BE2C (cell line): ENCODE measurements at regions not wholly inside any gene's neighbourhood (a gene's known extent, or its start where the extent isn't known, plus 50 kb on each side); places are given as distances from the start of the nearest gene placed in this dataset.

Experiments
- DNase-seq: peaks from one replicate; pipeline ENCODE4 v3.0.0-alpha.2; 2020
- H3K27me3 ChIP-seq: fragments of 250-450 bp; sonication (Bioruptor Pico); 2 replicates; pipeline ENCODE4 v1.5.1; 2020; ENCODE audit warnings: mild to moderate bottlenecking
- H3K36me3 ChIP-seq: fragments of 250-450 bp; sonication (Bioruptor Pico); 2 replicates; pipeline ENCODE4 v1.5.1; 2020; ENCODE audit warnings: mild to moderate bottlenecking
- H3K4me1 ChIP-seq: fragments of 250-450 bp; sonication (Bioruptor Pico); 2 replicates; pipeline ENCODE4 v1.5.1; 2020
- H3K4me3 ChIP-seq: 2 replicates; pipeline ENCODE4 v1.5.1; 2011; ENCODE audit warnings: low read depth, low read length
- H3K9me3 ChIP-seq: fragments of 250-450 bp; sonication (Bioruptor Pico); 2 replicates; pipeline ENCODE4 v1.5.1; 2020
- TF ChIP-seq, protein P1 (sequence below): IDR thresholded peaks from 2 replicates; pipeline ENCODE4 v1.5.1; 2012; ENCODE audit warnings: mild to moderate bottlenecking, low read depth, low read length

DNA sequence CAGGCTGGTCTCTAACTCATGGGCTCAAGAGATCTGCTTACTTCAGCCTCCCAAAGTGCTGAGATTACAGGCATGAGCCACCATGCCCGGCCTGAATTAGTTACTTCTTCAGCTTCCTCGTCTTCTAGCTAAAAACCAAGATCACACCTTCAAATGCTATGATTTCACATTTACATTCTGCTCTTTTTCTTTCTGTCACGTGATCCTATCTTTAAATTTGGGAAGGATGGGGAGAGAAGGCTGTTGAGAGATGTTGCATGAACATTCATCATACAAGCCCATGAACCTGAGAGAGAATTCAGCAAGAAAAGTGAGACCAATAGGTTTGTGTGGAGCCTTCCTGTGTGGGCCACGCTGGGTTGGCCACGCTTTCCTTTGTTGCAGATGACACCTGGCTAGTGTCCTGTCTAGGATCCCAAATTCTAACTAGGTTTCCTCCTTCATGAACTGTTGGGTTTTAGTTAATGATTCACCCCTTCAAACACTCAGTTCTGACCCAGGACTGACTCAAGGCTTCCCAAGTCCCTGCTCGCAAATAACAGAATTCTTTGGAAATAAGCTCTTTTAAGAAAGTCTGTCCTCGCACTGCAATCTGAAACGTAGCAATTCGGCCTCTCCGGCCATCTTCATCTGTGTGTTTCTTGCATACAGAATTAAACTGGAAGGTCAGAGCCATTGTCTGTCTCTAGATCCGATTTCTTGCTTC, 57.3 kb upstream of the CREB1 start:
- peaks cover 46% of the 10 kb centered on the region for H3K4me1 ChIP-seq
- TF ChIP-seq, protein P1, sequence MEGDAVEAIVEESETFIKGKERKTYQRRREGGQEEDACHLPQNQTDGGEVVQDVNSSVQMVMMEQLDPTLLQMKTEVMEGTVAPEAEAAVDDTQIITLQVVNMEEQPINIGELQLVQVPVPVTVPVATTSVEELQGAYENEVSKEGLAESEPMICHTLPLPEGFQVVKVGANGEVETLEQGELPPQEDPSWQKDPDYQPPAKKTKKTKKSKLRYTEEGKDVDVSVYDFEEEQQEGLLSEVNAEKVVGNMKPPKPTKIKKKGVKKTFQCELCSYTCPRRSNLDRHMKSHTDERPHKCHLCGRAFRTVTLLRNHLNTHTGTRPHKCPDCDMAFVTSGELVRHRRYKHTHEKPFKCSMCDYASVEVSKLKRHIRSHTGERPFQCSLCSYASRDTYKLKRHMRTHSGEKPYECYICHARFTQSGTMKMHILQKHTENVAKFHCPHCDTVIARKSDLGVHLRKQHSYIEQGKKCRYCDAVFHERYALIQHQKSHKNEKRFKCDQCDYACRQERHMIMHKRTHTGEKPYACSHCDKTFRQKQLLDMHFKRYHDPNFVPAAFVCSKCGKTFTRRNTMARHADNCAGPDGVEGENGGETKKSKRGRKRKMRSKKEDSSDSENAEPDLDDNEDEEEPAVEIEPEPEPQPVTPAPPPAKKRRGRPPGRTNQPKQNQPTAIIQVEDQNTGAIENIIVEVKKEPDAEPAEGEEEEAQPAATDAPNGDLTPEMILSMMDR = no peak
- H3K9me3 ChIP-seq = no peaks in the 10 kb centered on the region
- no peak for DNase-seq
- no peaks in the 10 kb centered on the region for H3K36me3 ChIP-seq
- no peaks in the 10 kb centered on the region for H3K27me3 ChIP-seq
- H3K4me3 ChIP-seq = no peak overlapping the region

DNA sequence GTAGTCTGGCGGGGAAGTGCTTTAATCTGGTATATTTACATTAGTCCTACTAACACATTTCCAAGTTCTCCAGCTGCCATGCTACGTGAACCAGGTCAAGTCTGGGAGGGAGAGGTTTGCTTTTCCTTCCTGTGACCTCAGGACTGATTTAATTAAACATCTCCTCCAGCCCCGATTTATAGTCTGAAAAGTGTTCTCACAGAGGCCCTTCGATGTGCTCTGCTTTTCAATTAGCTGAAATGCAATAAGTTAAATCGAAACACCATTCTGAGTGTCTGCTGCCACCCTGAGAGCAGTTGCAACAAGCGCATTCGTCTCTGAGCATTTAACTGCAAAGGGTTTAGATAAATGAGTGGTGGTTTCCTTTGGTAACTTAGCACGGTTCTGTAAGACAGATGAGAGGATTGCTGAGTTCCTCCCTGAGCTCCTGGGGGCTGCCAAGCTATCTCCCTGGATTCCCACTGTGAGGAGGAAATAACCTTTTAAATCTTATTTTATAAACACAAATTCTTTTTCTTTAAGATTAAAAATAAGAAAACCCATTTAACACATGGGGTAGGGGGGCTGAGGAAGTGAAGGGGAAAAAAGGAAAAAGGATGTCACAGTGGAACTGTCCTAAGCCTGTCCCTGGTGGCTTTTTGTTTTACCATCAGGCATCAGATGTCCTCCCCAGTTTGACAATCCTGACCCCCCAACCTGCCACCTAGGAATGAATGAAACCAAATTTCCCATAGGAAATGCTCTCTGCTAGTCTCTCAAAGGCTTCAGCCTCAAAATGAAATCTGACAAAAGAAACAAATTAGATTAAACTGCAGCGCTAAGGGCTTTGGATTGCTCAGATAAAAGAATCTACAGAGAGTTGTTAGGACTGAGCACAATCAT, 56.5 kb upstream of the CREB1 start:
- Histone ChIP-seq H3K36me3 (no peaks in the 10 kb centered on the region), H3K4me3 (peak overlapping the region; percentile 3; the same call in 1 of the 2 replicates), H3K27me3 (no peaks in the 10 kb centered on the region), H3K9me3 (no peaks in the 10 kb centered on the region), H3K4me1 (peaks cover 46% of the 10 kb centered on the region)
- peak; percentile 66 for DNase-seq
- TF ChIP-seq, protein P1 = peak; percentile 81

- H3K4me1 ChIP-seq = peaks cover 46% of the 10 kb centered on the region
- DNase-seq = no peak
- H3K9me3 ChIP-seq = no peaks in the 10 kb centered on the region
- H3K36me3 ChIP-seq = no peaks in the 10 kb centered on the region
- H3K27me3 ChIP-seq = no peaks in the 10 kb centered on the region
- TF ChIP-seq, protein P1 = no peak
- no peak overlapping the region for H3K4me3 ChIP-seq
Observed at GRCh38 chr2:207473931-207474235, 55.9 kb upstream of the CREB1 start.

DNA sequence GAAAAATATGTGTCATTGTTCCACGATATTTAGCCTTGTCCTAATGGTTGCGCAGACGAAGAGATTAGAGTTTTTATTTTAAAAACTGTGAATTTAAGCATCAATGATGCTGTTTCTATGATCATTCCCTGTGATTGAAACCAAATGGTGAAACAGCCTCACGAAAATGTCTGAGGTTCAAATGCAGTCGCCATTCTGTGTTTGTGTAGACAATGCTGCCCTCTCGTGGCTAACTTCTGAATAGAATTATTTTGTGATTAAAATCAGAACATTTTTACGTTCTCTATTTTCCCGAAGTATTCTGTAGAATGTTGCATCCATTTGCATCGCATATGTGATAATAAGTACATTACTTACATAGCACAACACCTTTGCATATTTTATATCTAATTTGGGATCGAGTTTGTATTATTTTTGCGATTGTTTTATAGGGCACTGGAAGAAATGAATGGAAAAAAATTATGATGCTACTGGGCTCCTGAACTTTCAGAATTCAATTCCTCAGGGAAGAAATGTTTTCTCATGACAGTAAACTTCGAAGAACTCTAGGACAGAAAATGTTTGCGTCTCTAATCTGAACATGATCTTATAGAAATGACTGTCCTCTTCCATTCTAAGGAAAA, 54.8 kb upstream of the CREB1 start:
- Histone ChIP-seq H3K4me3 (no peak overlapping the region), H3K4me1 (peaks cover 35% of the 10 kb centered on the region), H3K9me3 (no peaks in the 10 kb centered on the region), H3K27me3 (no peaks in the 10 kb centered on the region), H3K36me3 (no peaks in the 10 kb centered on the region)
- TF ChIP-seq, protein P1 = peak; percentile 66
- DNase-seq = peak; percentile 59

- Histone ChIP-seq H3K4me3 (no peak overlapping the region), H3K9me3 (no peaks in the 10 kb centered on the region), H3K36me3 (no peaks in the 10 kb centered on the region), H3K4me1 (peaks cover 29% of the 10 kb centered on the region), H3K27me3 (no peaks in the 10 kb centered on the region)
- no peak for DNase-seq
- TF ChIP-seq, protein P1 = no peak
Observed at GRCh38 chr2:207475546-207475945, 54.2 kb upstream of the CREB1 start.
